ENCODE measurements at regions not wholly inside any gene's neighbourhood (a gene's known extent, or its start where the extent isn't known, plus 50 kb on each side); places are given as distances from the start of the nearest gene placed in this dataset.

DNA sequence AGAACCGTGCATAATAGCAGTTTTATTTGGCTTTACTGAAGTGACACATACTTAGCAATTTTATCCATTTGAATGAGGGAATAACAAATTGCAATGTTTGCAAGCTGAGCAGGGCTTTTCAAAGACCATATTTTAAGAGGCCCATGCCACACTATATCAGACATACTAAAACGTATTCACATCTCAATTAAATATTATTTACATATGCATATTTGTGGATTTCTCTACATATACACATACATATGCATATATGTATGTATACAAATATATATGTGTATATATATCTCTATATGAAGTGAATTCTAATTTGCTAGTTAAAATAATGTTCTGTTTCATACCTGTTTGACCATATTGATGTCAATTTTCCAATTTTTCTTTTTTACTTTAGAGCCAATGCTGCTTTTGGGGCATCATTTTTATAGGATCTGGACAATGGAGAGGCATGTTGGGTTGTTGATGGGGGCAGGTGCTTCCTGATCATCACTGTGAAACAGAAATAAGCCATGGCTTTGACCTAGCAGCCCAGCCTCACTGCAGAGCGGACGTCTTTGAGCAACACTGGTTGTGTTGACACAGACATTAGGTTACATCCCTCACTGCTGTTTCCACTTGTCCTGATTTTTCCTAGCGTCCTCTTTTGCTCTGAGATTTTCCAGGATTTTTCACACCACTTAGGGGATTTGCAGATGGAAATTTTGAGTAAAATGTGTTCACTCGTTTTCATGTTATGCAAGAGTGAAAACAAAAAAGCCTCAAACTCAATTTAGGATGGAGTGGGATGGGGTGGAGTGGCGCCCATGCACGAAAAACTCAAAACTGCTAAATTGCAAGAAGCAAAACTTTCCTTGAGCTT is 56.9 kb downstream of the RDH14 start:
- Mint-ChIP-seq H3K4me3 (no peak overlapping the region), H3K9me3 (no peaks in the 10 kb centered on the region), H3K36me3 (ENCODE audit: low read depth) (no peaks in the 10 kb centered on the region), H3K4me1 (no peaks in the 10 kb centered on the region), H3K27me3 (ENCODE audit: low read depth) (no peaks in the 10 kb centered on the region), H3K27ac (no peak overlapping the region)
- TF ChIP-seq, protein P1, sequence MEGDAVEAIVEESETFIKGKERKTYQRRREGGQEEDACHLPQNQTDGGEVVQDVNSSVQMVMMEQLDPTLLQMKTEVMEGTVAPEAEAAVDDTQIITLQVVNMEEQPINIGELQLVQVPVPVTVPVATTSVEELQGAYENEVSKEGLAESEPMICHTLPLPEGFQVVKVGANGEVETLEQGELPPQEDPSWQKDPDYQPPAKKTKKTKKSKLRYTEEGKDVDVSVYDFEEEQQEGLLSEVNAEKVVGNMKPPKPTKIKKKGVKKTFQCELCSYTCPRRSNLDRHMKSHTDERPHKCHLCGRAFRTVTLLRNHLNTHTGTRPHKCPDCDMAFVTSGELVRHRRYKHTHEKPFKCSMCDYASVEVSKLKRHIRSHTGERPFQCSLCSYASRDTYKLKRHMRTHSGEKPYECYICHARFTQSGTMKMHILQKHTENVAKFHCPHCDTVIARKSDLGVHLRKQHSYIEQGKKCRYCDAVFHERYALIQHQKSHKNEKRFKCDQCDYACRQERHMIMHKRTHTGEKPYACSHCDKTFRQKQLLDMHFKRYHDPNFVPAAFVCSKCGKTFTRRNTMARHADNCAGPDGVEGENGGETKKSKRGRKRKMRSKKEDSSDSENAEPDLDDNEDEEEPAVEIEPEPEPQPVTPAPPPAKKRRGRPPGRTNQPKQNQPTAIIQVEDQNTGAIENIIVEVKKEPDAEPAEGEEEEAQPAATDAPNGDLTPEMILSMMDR (IDR thresholded peaks at IDR 0.05; ENCODE audit: unreplicated experiment in 3 of 3), result no peak

DNA sequence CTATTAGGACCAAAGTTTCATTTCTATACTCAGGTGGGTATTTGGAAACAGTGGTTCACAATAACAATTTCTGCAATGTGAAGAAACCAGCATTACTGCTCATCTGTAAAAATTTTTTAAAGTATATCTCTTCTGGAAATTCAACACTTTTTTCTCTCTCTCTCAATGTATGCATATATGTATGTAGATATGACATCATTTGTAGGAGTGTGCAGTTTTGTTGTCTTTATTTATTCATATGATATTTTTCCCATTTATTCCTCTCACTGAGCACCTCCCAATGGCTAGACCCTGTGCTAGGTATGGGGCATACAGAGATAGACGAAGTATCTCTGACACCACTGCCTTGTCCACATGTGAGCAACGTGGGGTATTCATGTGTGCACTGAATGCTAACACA is 58.3 kb downstream of the RDH14 start:
- H3K27ac Mint-ChIP-seq, result no peak overlapping the region
- no peak overlapping the region for H3K4me3 Mint-ChIP-seq
- H3K27me3 Mint-ChIP-seq (ENCODE audit: low read depth), result no peaks in the 10 kb centered on the region
- no peaks in the 10 kb centered on the region for H3K9me3 Mint-ChIP-seq
- no peaks in the 10 kb centered on the region for H3K36me3 Mint-ChIP-seq (ENCODE audit: low read depth)
- H3K4me1 Mint-ChIP-seq, result no peaks in the 10 kb centered on the region
- TF ChIP-seq, protein P1 (IDR thresholded peaks at IDR 0.05; ENCODE audit: unreplicated experiment in 3 of 3), result no peak

DNA sequence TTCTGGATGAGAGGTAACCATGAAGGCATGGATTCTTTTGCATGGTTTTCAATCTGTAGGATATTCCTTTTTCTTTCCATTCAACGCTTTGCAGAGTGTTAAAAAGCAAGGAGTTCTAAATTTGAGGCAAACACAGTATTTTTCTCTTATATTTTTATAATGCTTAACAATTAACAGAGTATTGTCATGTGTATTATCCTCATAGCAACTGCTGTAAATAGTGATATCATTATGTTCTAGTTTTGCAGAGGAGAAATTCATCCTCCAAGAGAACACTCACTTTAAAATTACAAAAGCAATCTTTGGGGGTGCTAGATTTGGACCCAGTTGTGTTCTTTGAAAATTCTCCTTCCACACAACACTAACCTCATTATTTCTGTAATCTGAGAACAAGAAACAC is 58.7 kb downstream of the RDH14 start:
- H3K36me3 Mint-ChIP-seq (ENCODE audit: low read depth), result no peaks in the 10 kb centered on the region
- no peaks in the 10 kb centered on the region for H3K27me3 Mint-ChIP-seq (ENCODE audit: low read depth)
- H3K27ac Mint-ChIP-seq, result no peak overlapping the region
- no peaks in the 10 kb centered on the region for H3K9me3 Mint-ChIP-seq
- no peak overlapping the region for H3K4me3 Mint-ChIP-seq
- TF ChIP-seq, protein P1 (IDR thresholded peaks at IDR 0.05; ENCODE audit: unreplicated experiment in 3 of 3), result no peak
- peaks cover 2% of the 10 kb centered on the region for H3K4me1 Mint-ChIP-seq

DNA sequence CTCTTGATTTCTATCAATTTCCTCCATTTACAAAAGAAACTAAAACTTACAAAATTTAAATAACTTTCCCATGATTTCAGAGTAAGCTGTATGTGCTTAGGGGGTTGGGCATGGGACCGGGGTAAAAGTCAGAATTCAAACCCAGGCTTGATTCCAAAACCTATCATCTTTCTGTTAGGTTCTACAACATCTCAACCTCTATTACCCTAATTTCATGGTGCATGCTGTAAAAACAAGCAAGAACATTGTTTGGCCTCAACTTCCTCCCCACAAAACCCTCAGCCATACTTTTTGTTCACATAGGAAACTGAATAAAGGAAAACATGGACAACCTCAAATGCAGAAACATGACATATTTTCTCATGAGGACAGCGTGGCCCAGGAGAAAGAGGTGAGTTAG is 59.3 kb downstream of the RDH14 start:
- Mint-ChIP-seq H3K36me3 (ENCODE audit: low read depth) (no peaks in the 10 kb centered on the region), H3K9me3 (no peaks in the 10 kb centered on the region), H3K4me1 (peaks cover 5% of the 10 kb centered on the region), H3K27ac (no peak overlapping the region), H3K4me3 (no peak overlapping the region), H3K27me3 (ENCODE audit: low read depth) (no peaks in the 10 kb centered on the region)
- TF ChIP-seq, protein P1 (IDR thresholded peaks at IDR 0.05; ENCODE audit: unreplicated experiment in 3 of 3), result no peak

DNA sequence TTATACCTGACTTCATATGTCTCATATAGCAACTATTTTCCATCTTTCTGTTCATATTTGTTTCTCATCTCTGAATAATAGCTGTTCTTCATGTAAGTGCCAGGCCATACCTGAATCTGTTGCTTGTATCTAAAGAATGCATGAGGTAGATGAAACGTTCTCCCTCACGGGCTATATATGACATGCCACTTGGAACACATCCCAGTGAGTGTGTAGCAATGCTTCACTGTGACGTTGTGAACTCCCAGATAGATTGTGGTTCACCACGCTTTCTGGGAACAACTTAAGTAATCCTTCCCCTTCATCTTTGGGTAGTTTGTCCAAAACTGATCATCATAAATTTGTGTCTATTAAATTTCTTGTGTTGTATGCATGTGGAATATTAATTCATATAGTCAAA is 60.1 kb downstream of the RDH14 start:
- TF ChIP-seq, protein P1 (IDR thresholded peaks at IDR 0.05; ENCODE audit: unreplicated experiment in 3 of 3), result no peak
- no peaks in the 10 kb centered on the region for H3K9me3 Mint-ChIP-seq
- no peaks in the 10 kb centered on the region for H3K36me3 Mint-ChIP-seq (ENCODE audit: low read depth)
- no peak overlapping the region for H3K27ac Mint-ChIP-seq
- H3K27me3 Mint-ChIP-seq (ENCODE audit: low read depth), result peaks cover 6% of the 10 kb centered on the region
- no peak overlapping the region for H3K4me3 Mint-ChIP-seq
- H3K4me1 Mint-ChIP-seq, result peaks cover 5% of the 10 kb centered on the region

DNA sequence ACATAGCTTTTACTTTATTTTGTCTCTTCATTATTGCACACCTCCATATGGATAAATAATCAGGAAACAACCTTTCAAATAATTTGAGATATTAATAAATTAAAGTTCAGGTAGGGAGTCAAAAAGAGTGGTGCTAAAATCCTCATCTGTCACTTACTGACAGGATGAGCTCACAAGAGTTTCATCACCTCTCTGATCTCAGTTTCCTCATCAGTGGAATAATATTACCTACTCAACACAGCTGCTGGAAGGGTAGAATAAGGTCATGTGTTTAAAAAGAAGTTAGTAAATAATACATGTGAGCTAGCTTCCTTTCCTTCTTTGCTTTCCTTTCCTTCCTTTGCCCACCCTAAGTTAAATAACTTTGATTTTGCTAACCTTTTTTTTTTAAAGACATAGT is 61.9 kb downstream of the RDH14 start:
- H3K27me3 Mint-ChIP-seq (ENCODE audit: low read depth), result peaks cover 6% of the 10 kb centered on the region
- no peak overlapping the region for H3K4me3 Mint-ChIP-seq
- H3K27ac Mint-ChIP-seq, result no peak overlapping the region
- H3K36me3 Mint-ChIP-seq (ENCODE audit: low read depth), result no peaks in the 10 kb centered on the region
- H3K9me3 Mint-ChIP-seq, result no peaks in the 10 kb centered on the region
- H3K4me1 Mint-ChIP-seq, result peaks cover 5% of the 10 kb centered on the region
- TF ChIP-seq, protein P1 (IDR thresholded peaks at IDR 0.05; ENCODE audit: unreplicated experiment in 3 of 3), result no peak
